ENCODE measurements at regions not wholly inside any gene's neighbourhood (a gene's known extent, or its start where the extent isn't known, plus 50 kb on each side); places are given as distances from the start of the nearest gene placed in this dataset.
A peak's percentile ranks its signal among the peaks of the same experiment; 100 is the strongest.

DNA sequence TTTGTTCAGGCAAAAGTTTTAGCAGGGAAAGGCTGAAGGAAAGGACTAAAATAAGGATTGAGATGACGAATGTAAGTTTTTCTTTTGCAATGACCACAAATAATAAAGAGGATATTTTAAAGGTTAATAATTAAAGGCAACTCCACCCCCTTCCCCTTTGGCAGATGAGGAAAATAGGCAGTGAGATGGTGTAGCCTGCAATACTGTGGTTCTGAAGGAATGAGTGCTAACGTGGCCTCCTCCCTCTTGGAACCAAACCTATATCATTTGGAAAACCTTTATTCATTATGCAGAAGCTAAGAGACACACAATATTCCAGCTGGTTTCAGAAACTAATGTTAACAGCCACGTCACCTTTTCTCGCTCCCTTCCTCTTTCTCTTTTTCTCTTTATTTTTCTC is 70.9 kb upstream of the COL1A2 start:
- TF ChIP-seq, protein P1, sequence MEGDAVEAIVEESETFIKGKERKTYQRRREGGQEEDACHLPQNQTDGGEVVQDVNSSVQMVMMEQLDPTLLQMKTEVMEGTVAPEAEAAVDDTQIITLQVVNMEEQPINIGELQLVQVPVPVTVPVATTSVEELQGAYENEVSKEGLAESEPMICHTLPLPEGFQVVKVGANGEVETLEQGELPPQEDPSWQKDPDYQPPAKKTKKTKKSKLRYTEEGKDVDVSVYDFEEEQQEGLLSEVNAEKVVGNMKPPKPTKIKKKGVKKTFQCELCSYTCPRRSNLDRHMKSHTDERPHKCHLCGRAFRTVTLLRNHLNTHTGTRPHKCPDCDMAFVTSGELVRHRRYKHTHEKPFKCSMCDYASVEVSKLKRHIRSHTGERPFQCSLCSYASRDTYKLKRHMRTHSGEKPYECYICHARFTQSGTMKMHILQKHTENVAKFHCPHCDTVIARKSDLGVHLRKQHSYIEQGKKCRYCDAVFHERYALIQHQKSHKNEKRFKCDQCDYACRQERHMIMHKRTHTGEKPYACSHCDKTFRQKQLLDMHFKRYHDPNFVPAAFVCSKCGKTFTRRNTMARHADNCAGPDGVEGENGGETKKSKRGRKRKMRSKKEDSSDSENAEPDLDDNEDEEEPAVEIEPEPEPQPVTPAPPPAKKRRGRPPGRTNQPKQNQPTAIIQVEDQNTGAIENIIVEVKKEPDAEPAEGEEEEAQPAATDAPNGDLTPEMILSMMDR (IDR thresholded peaks at IDR 0.05), result no peak
- Mint-ChIP-seq H3K36me3 (ENCODE audit: low read depth) (peaks cover 54% of the 10 kb centered on the region), H3K4me1 (ENCODE audit: low read depth) (peaks cover 19% of the 10 kb centered on the region), H3K9me3 (peaks cover 40% of the 10 kb centered on the region), H3K27me3 (ENCODE audit: insufficient read depth) (no peaks in the 10 kb centered on the region; the same call in 1 of the 2 replicates), H3K27ac (0 out of 2 replicates have a peak overlapping the region, but pooled peaks have one; percentile 11), H3K4me3 (no peak overlapping the region)
- no peak for DNase-seq

DNA sequence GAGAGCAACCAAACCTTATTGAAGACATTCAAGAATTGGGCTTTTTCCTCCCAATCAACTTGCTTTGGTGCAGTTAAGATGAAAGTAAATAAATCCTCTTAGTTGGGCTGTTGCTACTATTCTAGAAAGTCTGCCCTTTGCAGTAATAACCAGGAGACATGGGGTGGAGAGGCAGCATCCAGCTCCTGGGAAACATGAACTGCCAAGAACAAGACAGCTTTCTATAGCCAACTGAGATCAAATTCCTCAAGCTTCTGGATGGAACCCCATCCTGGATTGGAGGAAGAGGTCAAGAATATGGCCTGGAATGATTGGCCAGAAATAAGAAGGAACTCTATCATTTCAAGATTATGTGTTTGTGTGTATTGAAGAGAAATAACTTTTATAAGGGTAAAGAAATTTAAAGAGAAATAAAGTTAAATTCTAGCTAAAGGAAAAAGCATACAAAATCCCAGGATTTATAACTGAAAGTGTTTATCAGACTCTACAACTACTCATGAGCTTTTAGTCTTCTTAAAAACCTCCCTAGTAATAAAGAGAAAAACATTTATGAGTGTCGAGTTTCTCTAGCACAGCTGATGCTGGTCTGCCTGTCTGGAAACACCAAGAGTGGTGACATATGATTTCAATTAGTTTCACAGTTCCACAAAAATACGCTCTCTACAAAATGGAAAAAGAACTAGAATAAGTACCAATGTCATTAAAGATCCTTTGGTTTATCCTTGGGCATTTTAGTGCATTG is 70.1 kb upstream of the COL1A2 start:
- Mint-ChIP-seq H3K27ac (peak overlapping the region; percentile 55), H3K27me3 (ENCODE audit: insufficient read depth) (no peaks in the 10 kb centered on the region; the same call in 1 of the 2 replicates), H3K4me1 (ENCODE audit: low read depth) (peaks cover 19% of the 10 kb centered on the region), H3K9me3 (peaks cover 35% of the 10 kb centered on the region), H3K36me3 (ENCODE audit: low read depth) (peaks cover 47% of the 10 kb centered on the region), H3K4me3 (peak overlapping the region; percentile 72)
- TF ChIP-seq, protein P1 (IDR thresholded peaks at IDR 0.05), result no peak
- peak; percentile 28 for DNase-seq

DNA sequence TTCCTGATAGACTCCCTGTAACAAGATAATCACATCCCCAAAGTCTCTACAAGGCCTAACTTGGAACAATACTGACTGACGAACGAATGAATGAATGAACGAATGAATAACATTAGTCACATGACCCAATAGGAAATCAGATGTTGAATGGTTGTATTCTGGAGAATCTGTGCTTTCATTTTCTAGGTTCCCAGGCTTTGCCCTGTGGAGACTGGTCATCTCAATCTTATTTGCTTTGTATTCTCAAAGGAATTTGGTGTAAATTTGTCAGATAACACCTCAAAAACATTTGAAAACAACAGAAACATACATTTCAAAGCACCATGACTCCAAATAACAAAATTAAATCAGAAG is 69.6 kb upstream of the COL1A2 start:
- DNase-seq, result no peak
- TF ChIP-seq, protein P1 (IDR thresholded peaks at IDR 0.05), result no peak
- H3K4me3 Mint-ChIP-seq, result peak overlapping the region; percentile 72
- H3K27me3 Mint-ChIP-seq (ENCODE audit: insufficient read depth), result no peaks in the 10 kb centered on the region; the same call in 1 of the 2 replicates
- peaks cover 19% of the 10 kb centered on the region for H3K4me1 Mint-ChIP-seq (ENCODE audit: low read depth)
- H3K9me3 Mint-ChIP-seq, result peaks cover 30% of the 10 kb centered on the region
- H3K36me3 Mint-ChIP-seq (ENCODE audit: low read depth), result peaks cover 41% of the 10 kb centered on the region
- peak overlapping the region; percentile 55 for H3K27ac Mint-ChIP-seq

DNA sequence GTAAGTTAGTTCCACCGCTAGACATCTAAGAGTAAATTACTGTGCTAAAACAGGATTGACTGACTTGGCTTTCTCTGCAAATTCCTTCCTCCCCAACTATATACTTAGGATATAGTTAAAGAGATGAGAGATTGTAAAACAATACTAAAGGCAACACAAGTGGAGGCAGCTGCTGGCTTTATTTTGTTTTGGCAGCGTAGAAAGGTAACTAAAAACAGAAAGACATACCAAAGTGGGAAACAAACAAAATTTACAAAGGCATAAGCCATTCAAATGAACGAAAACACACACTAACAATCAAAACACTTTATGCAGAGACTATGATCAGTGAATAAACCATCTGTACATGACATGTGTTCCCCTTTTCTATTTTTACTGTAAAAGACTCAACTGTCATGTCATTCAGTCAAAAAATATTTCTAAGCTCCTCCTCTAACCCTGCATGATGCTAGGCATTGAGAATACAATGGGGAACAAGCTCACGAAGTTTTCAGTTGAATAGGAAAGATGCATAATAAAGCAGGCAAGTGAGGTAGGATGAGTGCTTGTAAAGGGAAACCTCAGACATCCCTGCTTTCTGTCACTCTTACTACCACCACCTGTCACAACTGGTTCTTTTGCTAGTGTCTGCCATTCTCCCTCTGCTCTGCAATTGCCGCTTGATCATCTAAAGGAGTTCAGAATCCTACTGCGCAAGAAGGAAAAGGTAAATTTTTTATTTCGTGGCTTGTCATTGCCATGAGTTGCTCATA is 64.2 kb upstream of the COL1A2 start:
- Mint-ChIP-seq H3K27me3 (ENCODE audit: insufficient read depth) (no peaks in the 10 kb centered on the region; the same call in 1 of the 2 replicates), H3K9me3 (peaks cover 5% of the 10 kb centered on the region), H3K27ac (no peak overlapping the region), H3K36me3 (ENCODE audit: low read depth) (peaks cover 17% of the 10 kb centered on the region), H3K4me3 (no peak overlapping the region), H3K4me1 (ENCODE audit: low read depth) (peaks cover 53% of the 10 kb centered on the region)
- TF ChIP-seq, protein P1 (IDR thresholded peaks at IDR 0.05), result no peak
- DNase-seq, result no peak

DNA sequence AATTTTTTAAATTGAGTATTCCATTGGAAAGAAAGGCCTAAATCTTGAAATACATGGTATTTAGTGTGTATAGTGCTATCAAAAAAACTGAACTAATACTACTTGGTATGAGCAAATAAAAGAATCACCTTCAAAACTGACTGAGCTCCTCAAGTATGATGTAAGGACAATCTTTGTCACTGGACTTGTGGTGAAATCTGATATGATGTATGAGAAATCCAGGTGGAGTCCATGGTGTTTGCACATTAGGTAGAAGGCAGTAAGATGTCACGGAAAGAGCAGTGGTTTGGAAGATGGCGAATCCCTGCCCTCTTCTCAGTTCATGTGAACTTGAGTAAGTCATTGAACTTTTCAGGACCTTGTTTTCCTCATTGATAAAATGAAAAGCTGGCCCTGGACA is 62.1 kb upstream of the COL1A2 start:
- TF ChIP-seq, protein P1 (IDR thresholded peaks at IDR 0.05), result no peak
- H3K27ac Mint-ChIP-seq, result no peak overlapping the region
- H3K4me1 Mint-ChIP-seq (ENCODE audit: low read depth), result peaks cover 71% of the 10 kb centered on the region
- no peak for DNase-seq
- peaks cover 6% of the 10 kb centered on the region; the same call in 1 of the 2 replicates for H3K36me3 Mint-ChIP-seq (ENCODE audit: low read depth)
- H3K4me3 Mint-ChIP-seq, result no peak overlapping the region
- H3K27me3 Mint-ChIP-seq (ENCODE audit: insufficient read depth), result no peaks in the 10 kb centered on the region
- H3K9me3 Mint-ChIP-seq, result no peaks in the 10 kb centered on the region
